Skeletal muscle tissue (tissue), 3 donors: ENCODE measurements at regions not wholly inside any gene's neighbourhood (a gene's known extent, or its start where the extent isn't known, plus 50 kb on each side); places are given as distances from the start of the nearest gene placed in this dataset.

ENCODE experiments used
- H3K27ac ChIP-seq: one replicate; pipeline ENCODE4 v1.7.0; 2013; ENCODE audit warnings: mild to moderate bottlenecking, low read depth, low read length, inconsistent platforms
- H3K27me3 ChIP-seq, 3 donors: one replicate each; pipeline ENCODE4 v1.7.0; 2013; ENCODE audit warnings: low read length in 3 of 3; ENCODE audit not compliant: control insufficient read depth in 3 of 3, insufficient read depth in 3 of 3
- H3K36me3 ChIP-seq, 3 donors: one replicate each; pipeline ENCODE4 v1.7.0; 2013; ENCODE audit warnings: low read length in 3 of 3; ENCODE audit not compliant: control insufficient read depth in 3 of 3, insufficient read depth in 3 of 3
- H3K4me1 ChIP-seq, 3 donors: one replicate each; pipeline ENCODE4 v1.7.0; 2013; ENCODE audit warnings: low read length in 3 of 3, mild to moderate bottlenecking in 3 of 3; ENCODE audit not compliant: control insufficient read depth in 3 of 3, insufficient read depth in 3 of 3
- H3K4me3 ChIP-seq, 3 donors: one replicate each; pipeline ENCODE4 v1.7.0; 2013; ENCODE audit warnings: low read length in 3 of 3
- H3K9ac ChIP-seq, 3 donors: one replicate each; pipeline ENCODE4 v1.7.0; 2013; ENCODE audit warnings: low read length in 3 of 3, mild to moderate bottlenecking in 3 of 3, moderate library complexity in 2 of 3, low read depth in 1 of 3
- H3K9me3 ChIP-seq, 3 donors: one replicate each; pipeline ENCODE4 v1.7.0; 2013; ENCODE audit warnings: low read length in 3 of 3; ENCODE audit not compliant: control insufficient read depth in 3 of 3
- donor health status: Osteomylitis.

DNA sequence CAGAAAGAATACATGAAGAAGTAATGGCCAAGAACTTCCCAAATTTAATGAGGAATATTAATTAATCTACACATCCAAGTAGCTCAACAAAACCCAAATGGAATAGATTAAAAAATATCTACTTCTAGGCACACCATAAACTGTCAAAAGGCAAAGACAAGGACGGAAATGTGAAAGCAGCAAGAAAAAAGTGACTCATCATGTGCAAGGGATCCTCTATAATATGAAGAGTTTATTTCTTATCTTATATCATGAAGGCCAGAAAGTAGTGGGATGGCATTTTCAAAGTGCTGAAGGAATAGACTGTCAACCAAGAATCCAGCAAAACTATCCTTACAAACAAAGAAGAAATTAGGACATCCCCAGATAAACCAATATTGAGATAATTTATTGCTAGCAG is 73.9 kb upstream of the PRICKLE2 start:
- H3K9me3 ChIP-seq, result no peaks in the 10 kb centered on the region
- H3K27me3 ChIP-seq, result no peaks in the 10 kb centered on the region
- H3K27ac ChIP-seq, result no peak overlapping the region
- H3K4me3 ChIP-seq, result no peak overlapping the region
- H3K4me1 ChIP-seq, result no peaks in the 10 kb centered on the region
- no peak overlapping the region for H3K9ac ChIP-seq
- no peaks in the 10 kb centered on the region for H3K36me3 ChIP-seq

GRCh38 chr3:64297563-64297962 is 72.3 kb upstream of the PRICKLE2 start:
- Histone ChIP-seq H3K27me3 (no peaks in the 10 kb centered on the region), H3K4me3 (no peak overlapping the region), H3K4me1 (no peaks in the 10 kb centered on the region), H3K9me3 (no peaks in the 10 kb centered on the region), H3K36me3 (no peaks in the 10 kb centered on the region), H3K27ac (no peak overlapping the region), H3K9ac (no peak overlapping the region)

DNA sequence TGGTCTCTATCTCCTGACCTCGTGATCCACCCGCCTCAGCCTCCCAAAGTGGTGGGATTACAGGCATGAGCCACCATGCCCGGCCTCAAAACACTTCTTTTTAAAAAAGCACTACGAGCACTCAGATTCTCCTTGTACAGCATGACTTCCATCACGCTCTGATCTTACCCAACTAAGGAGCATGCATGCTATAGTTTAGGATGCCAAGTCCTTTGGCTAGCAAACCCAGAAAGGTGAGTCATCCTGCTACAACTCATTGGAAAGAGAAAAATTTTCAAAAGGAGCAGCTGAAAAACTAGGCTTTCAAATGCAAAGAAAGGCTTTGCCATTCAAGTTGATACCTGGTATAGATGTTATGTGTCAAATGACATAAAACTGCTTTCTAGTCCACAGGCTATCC is 70.3 kb upstream of the PRICKLE2 start:
- Histone ChIP-seq H3K9ac (no peak overlapping the region), H3K4me1 (no peaks in the 10 kb centered on the region), H3K27me3 (no peaks in the 10 kb centered on the region), H3K9me3 (no peaks in the 10 kb centered on the region), H3K36me3 (no peaks in the 10 kb centered on the region), H3K27ac (no peak overlapping the region), H3K4me3 (no peak overlapping the region)

GRCh38 chr3:64294771-64295170 is 69.5 kb upstream of the PRICKLE2 start:
- Histone ChIP-seq H3K9me3 (no peaks in the 10 kb centered on the region), H3K4me3 (no peak overlapping the region), H3K4me1 (no peaks in the 10 kb centered on the region), H3K36me3 (no peaks in the 10 kb centered on the region), H3K27me3 (no peaks in the 10 kb centered on the region), H3K9ac (no peak overlapping the region), H3K27ac (no peak overlapping the region)

DNA sequence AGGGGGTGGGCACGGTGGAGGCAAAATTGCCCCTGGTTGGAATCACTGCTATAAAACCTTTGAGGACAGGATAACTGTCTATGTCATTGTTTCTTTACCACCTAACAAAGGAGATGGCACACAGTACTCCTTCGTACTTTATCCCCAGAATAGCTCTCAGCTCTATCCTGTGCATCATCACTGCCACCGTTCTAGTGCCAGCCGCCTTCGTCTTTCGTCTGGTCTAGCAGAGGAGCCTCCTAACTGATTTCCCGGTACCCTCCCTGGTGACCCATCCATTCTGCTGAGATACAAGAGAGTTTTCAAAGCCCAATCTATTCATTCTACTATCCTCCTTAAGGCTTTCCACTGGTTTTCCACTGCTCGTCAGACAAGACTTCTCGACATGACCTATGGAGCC is 67.9 kb upstream of the PRICKLE2 start:
- no peaks in the 10 kb centered on the region for H3K9me3 ChIP-seq
- no peaks in the 10 kb centered on the region for H3K27me3 ChIP-seq
- no peak overlapping the region for H3K27ac ChIP-seq
- no peak overlapping the region for H3K9ac ChIP-seq
- H3K4me3 ChIP-seq, result no peak overlapping the region
- no peaks in the 10 kb centered on the region for H3K4me1 ChIP-seq
- H3K36me3 ChIP-seq, result no peaks in the 10 kb centered on the region

DNA sequence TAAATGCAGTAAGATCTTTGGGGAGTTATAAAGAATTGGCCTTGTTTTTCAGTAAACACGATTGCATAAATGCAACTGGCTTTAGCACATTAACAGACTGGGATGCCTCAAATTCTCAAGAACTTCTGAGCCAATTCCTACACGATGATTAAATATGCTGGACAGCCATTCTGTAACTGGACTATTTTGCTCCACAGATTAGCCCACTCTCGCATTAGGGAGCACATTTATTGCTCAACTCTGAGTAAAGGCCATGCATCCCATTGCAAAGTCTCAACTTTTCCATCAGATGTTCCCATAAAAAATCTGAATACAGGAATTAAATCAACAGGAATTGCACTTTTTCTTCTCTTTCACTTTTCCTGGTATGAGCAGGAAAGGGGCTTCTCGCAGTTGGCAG is 66.7 kb upstream of the PRICKLE2 start:
- Histone ChIP-seq H3K36me3 (no peaks in the 10 kb centered on the region), H3K4me3 (no peak overlapping the region), H3K27ac (peak overlapping the region; percentile 42), H3K9ac (no peak overlapping the region), H3K9me3 (no peaks in the 10 kb centered on the region), H3K4me1 (no peaks in the 10 kb centered on the region), H3K27me3 (no peaks in the 10 kb centered on the region)

- H3K27ac ChIP-seq, result no peak overlapping the region
- H3K4me1 ChIP-seq, result no peaks in the 10 kb centered on the region
- H3K27me3 ChIP-seq, result no peaks in the 10 kb centered on the region
- no peak overlapping the region for H3K9ac ChIP-seq
- H3K36me3 ChIP-seq, result no peaks in the 10 kb centered on the region
- no peaks in the 10 kb centered on the region for H3K9me3 ChIP-seq
- no peak overlapping the region for H3K4me3 ChIP-seq
These were observed 66.1 kb upstream of the PRICKLE2 start for GRCh38 chr3:64291345-64291744.

GRCh38 chr3:64290864-64291263 is 65.6 kb upstream of the PRICKLE2 start:
- no peaks in the 10 kb centered on the region for H3K9me3 ChIP-seq
- no peaks in the 10 kb centered on the region for H3K4me1 ChIP-seq
- no peaks in the 10 kb centered on the region for H3K27me3 ChIP-seq
- no peak overlapping the region for H3K9ac ChIP-seq
- H3K4me3 ChIP-seq, result no peak overlapping the region
- H3K36me3 ChIP-seq, result no peaks in the 10 kb centered on the region
- no peak overlapping the region for H3K27ac ChIP-seq

- Histone ChIP-seq H3K4me3 (no peak overlapping the region), H3K4me1 (no peaks in the 10 kb centered on the region), H3K27me3 (no peaks in the 10 kb centered on the region), H3K27ac (no peak overlapping the region), H3K9ac (no peak overlapping the region), H3K9me3 (no peaks in the 10 kb centered on the region), H3K36me3 (no peaks in the 10 kb centered on the region)
These were observed 64.9 kb upstream of the PRICKLE2 start for GRCh38 chr3:64290161-64290560.

GRCh38 chr3:64289622-64290021 is 64.4 kb upstream of the PRICKLE2 start:
- Histone ChIP-seq H3K9me3 (no peaks in the 10 kb centered on the region), H3K4me1 (no peaks in the 10 kb centered on the region), H3K36me3 (no peaks in the 10 kb centered on the region), H3K27me3 (no peaks in the 10 kb centered on the region), H3K4me3 (no peak overlapping the region), H3K27ac (no peak overlapping the region), H3K9ac (no peak overlapping the region)

- no peak overlapping the region for H3K4me3 ChIP-seq
- no peaks in the 10 kb centered on the region for H3K36me3 ChIP-seq
- H3K27ac ChIP-seq, result no peak overlapping the region
- H3K27me3 ChIP-seq, result no peaks in the 10 kb centered on the region
- no peak overlapping the region for H3K9ac ChIP-seq
- no peaks in the 10 kb centered on the region for H3K9me3 ChIP-seq
- no peaks in the 10 kb centered on the region for H3K4me1 ChIP-seq
These were observed 53.4 kb upstream of the PRICKLE2 start for GRCh38 chr3:64278625-64279024.
